ENCODE measurements at regions not wholly inside any gene's neighbourhood (a gene's known extent, or its start where the extent isn't known, plus 50 kb on each side); places are given as distances from the start of the nearest gene placed in this dataset.

DNA sequence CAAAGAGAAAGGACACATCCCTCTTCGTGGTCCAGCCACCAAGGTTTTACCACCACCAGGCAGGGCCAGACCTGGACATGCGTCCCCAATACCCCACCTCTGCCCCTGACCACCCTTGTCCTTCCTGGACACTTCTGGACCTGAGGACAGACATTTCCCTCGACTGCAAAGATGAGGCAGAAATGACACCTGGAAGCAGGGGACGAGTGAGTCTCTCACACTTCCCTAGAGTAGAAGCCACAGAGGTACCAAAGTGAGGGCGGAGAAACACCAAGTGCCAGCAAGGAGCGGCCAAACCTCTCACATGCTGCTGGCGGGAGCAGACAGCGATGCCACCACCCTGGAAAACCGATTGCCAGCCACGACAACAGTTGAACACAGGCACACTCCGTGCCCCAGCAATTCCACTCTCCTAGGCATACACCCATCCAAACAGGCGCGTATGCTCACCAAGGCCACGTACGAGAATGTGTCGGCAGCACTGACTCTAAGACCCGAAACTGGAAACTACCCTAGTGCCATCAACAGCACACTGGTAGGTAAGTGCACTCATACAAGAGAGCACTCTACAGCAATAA lies 207.0 kb upstream of the NSMCE3 start:
- Mint-ChIP-seq H3K27ac (no peak overlapping the region), H3K27me3 (ENCODE audit: low read depth) (no peaks in the 10 kb centered on the region; the same call in 1 of the 2 replicates), H3K4me3 (no peak overlapping the region), H3K4me1 (peaks cover 9 to 23% of the 10 kb centered on the region in 2 experiments), H3K36me3 (ENCODE audit: insufficient read depth in 1 of 3, low read depth in 3 of 3) (no peaks in the 10 kb centered on the region), H3K9me3 (no peaks in the 10 kb centered on the region; a peak in 1 of 5 replicates)
- no peak for DNase-seq
- Histone ChIP-seq H2AK5ac (ENCODE audit: insufficient read length, low read length) (no peak overlapping the region), H3K9me3 (ENCODE audit: control insufficient read depth, low read depth, low read length) (no peaks in the 10 kb centered on the region), H3T11ph (ENCODE audit: low read length) (no peak overlapping the region), H4K91ac (ENCODE audit: insufficient read length, low read depth, low read length) (no peak overlapping the region), H4K5ac (ENCODE audit: insufficient read length, low read depth, low read length) (no peak overlapping the region), H2BK20ac (ENCODE audit: low read depth, low read length, poor library complexity, severe bottlenecking) (no peak overlapping the region), H3K9ac (ENCODE audit: extremely low read depth, insufficient read length, low read length) (no peak overlapping the region), H3K4me2 (ENCODE audit: insufficient read depth, insufficient read length, low read length) (no peak overlapping the region), H3K56ac (ENCODE audit: insufficient read length, low read depth, low read length) (no peak overlapping the region), H3K27ac (ENCODE audit: insufficient read length, low read depth, low read length) (no peak overlapping the region), H3K79me2 (ENCODE audit: insufficient read depth, low read length) (peaks cover 1% of the 10 kb centered on the region; the same call in 1 of the 2 replicates), H2BK5ac (ENCODE audit: insufficient read length, low read length) (no peak overlapping the region), H2BK12ac (ENCODE audit: insufficient read length, low read depth, low read length) (no peak overlapping the region), H3K14ac (ENCODE audit: insufficient read depth, low read length) (no peak overlapping the region), H4K8ac (replicated peaks; ENCODE audit: insufficient read length, low read depth, low read length) (no peak overlapping the region), H2BK15ac (ENCODE audit: low read depth, low read length) (no peak overlapping the region), H3K4ac (ENCODE audit: low read depth, low read length) (no peak overlapping the region), H3K27me3 (ENCODE audit: insufficient read depth, low read length) (no peaks in the 10 kb centered on the region), H4K20me1 (ENCODE audit: control insufficient read depth, insufficient read depth, insufficient read length) (peaks cover 2% of the 10 kb centered on the region), H2BK120ac (ENCODE audit: low read depth, low read length, poor library complexity, severe bottlenecking) (no peak overlapping the region), H3K23me2 (ENCODE audit: insufficient read length, low read depth, low read length, poor library complexity, severe bottlenecking) (no peaks in the 10 kb centered on the region), H3K79me1 (ENCODE audit: insufficient read depth, low read depth, low read length, poor library complexity, severe bottlenecking) (no peaks in the 10 kb centered on the region), H2AFZ (ENCODE audit: low read length) (no peak overlapping the region), H3K18ac (ENCODE audit: insufficient read length, low read depth, low read length) (no peak overlapping the region), H3K23ac (ENCODE audit: insufficient read length, low read depth, low read length) (no peak overlapping the region), H3K4me1 (ENCODE audit: insufficient read depth, low read length) (peaks cover 4% of the 10 kb centered on the region; the same call in 1 of the 2 replicates)
- WGBS (ENCODE audit: extremely low coverage, insufficient read length, low lambda C conversion rate): no CpG with 5 or more reads among the region's 17 CpGs
- TF ChIP-seq, protein P1, sequence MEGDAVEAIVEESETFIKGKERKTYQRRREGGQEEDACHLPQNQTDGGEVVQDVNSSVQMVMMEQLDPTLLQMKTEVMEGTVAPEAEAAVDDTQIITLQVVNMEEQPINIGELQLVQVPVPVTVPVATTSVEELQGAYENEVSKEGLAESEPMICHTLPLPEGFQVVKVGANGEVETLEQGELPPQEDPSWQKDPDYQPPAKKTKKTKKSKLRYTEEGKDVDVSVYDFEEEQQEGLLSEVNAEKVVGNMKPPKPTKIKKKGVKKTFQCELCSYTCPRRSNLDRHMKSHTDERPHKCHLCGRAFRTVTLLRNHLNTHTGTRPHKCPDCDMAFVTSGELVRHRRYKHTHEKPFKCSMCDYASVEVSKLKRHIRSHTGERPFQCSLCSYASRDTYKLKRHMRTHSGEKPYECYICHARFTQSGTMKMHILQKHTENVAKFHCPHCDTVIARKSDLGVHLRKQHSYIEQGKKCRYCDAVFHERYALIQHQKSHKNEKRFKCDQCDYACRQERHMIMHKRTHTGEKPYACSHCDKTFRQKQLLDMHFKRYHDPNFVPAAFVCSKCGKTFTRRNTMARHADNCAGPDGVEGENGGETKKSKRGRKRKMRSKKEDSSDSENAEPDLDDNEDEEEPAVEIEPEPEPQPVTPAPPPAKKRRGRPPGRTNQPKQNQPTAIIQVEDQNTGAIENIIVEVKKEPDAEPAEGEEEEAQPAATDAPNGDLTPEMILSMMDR (conservative IDR thresholded peaks at IDR 0.05): no peak

All from H9 (cell line).